Neural progenitor cell (in vitro differentiated cells): ENCODE measurements at regions not wholly inside any gene's neighbourhood (a gene's known extent, or its start where the extent isn't known, plus 50 kb on each side); places are given as distances from the start of the nearest gene placed in this dataset.

Experiments used
- DNase-seq: peaks from one replicate; pipeline ENCODE4 v3.0.0-alpha.2; 2016; ENCODE audit warnings: low spot score
- H2AFZ ChIP-seq: fragments of 200-600 bp; sonication (generic); replicated peaks from 2 replicates; pipeline ENCODE4 v1.6.1; 2016; ENCODE audit warnings: antibody characterized with exemption
- H3F3A ChIP-seq: fragments of 200-600 bp; sonication (generic); 2 replicates; pipeline ENCODE4 v1.6.1; 2016; ENCODE audit warnings: antibody characterized with exemption, low read depth
- H3K27ac ChIP-seq: fragments of 200-600 bp; sonication (generic); 2 replicates; pipeline ENCODE4 v1.5.1; 2016; ENCODE audit warnings: mild to moderate bottlenecking
- H3K27me3 ChIP-seq: fragments of 200-600 bp; sonication (generic); 2 replicates; pipeline ENCODE4 v1.6.1; 2016; ENCODE audit warnings: mild to moderate bottlenecking, moderate library complexity
- H3K36me3 ChIP-seq: fragments of 200-600 bp; sonication (generic); 2 replicates; pipeline ENCODE4 v1.5.1; 2016
- H3K4me1 ChIP-seq: fragments of 200-600 bp; sonication (generic); 2 replicates; pipeline ENCODE4 v1.6.1; 2016; ENCODE audit warnings: mixed run types
- H3K4me2 ChIP-seq: fragments of 200-600 bp; sonication (generic); 2 replicates; pipeline ENCODE4 v1.6.1; 2016
- H3K4me3 ChIP-seq: fragments of 200-600 bp; sonication (generic); 2 replicates; pipeline ENCODE4 v1.5.1; 2016
- H3K79me2 ChIP-seq: fragments of 200-600 bp; sonication (generic); 2 replicates; pipeline ENCODE4 v1.6.1; 2016; ENCODE audit warnings: low read depth
- H3K9ac ChIP-seq: fragments of 200-600 bp; sonication (generic); 2 replicates; pipeline ENCODE4 v1.6.1; 2016
- H3K9me3 ChIP-seq: fragments of 200-600 bp; sonication (generic); 2 replicates; pipeline ENCODE4 v1.5.1; 2016; ENCODE audit warnings: low read depth
- H4K20me1 ChIP-seq: fragments of 200-600 bp; sonication (generic); 2 replicates; pipeline ENCODE4 v1.6.1; 2016; ENCODE audit warnings: low read depth
- H3K27ac Mint-ChIP-seq: 3 replicates; pipeline ENCODE4 v1.8.0; 2021; ENCODE audit warnings: mixed read lengths
- H3K27me3 Mint-ChIP-seq: 2 replicates; pipeline ENCODE4 v1.8.0; 2022; ENCODE audit warnings: low read depth, mild to moderate bottlenecking, inconsistent platforms, moderate library complexity, mixed read lengths; ENCODE audit not compliant: insufficient read depth
- H3K36me3 Mint-ChIP-seq: 3 replicates; pipeline ENCODE4 v1.8.0; 2021; ENCODE audit warnings: mixed read lengths
- H3K4me1 Mint-ChIP-seq: 3 replicates; pipeline ENCODE4 v1.8.0; 2021; ENCODE audit warnings: mixed read lengths
- H3K4me3 Mint-ChIP-seq: 3 replicates; pipeline ENCODE4 v1.8.0; 2021; ENCODE audit warnings: mild to moderate bottlenecking, moderate library complexity, mixed read lengths
- H3K9me3 Mint-ChIP-seq: 3 replicates; pipeline ENCODE4 v1.8.0; 2020; ENCODE audit warnings: mixed read lengths
- CTCF ChIP-seq: fragments of 200-600 bp; sonication (generic); IDR thresholded peaks from 2 replicates; pipeline ENCODE4 v1.5.1; 2017; ENCODE audit warnings: antibody characterized with exemption, mild to moderate bottlenecking
- EZH2 ChIP-seq: fragments of 200-600 bp; sonication (generic); IDR thresholded peaks from 2 replicates; pipeline ENCODE4 v1.6.1; 2017; ENCODE audit warnings: antibody characterized with exemption, mild to moderate bottlenecking, moderate library complexity
- EZH2phosphoT487 ChIP-seq: fragments of 200-600 bp; sonication (generic); IDR thresholded peaks from 2 replicates; pipeline ENCODE4 v1.6.1; 2017; ENCODE audit warnings: antibody characterized with exemption

- Mint-ChIP-seq H3K9me3 (no peaks in the 10 kb centered on the region), H3K36me3 (no peaks in the 10 kb centered on the region), H3K27ac (no peak overlapping the region), H3K4me3 (no peak overlapping the region), H3K4me1 (peaks cover 34% of the 10 kb centered on the region), H3K27me3 (no peaks in the 10 kb centered on the region)
- Histone ChIP-seq H3K4me1 (peaks cover 13% of the 10 kb centered on the region), H2AFZ (no peak overlapping the region), H3F3A (no peaks in the 10 kb centered on the region), H3K36me3 (no peaks in the 10 kb centered on the region), H3K4me2 (no peak overlapping the region), H3K79me2 (no peaks in the 10 kb centered on the region), H3K27me3 (no peaks in the 10 kb centered on the region), H3K27ac (no peak overlapping the region), H3K9me3 (no peaks in the 10 kb centered on the region), H3K4me3 (no peak overlapping the region), H4K20me1 (no peaks in the 10 kb centered on the region), H3K9ac (no peak overlapping the region)
- TF ChIP-seq CTCF: no peak
- TF ChIP-seq EZH2phosphoT487: no peak
- no peak for TF ChIP-seq EZH2
- DNase-seq: no peak
These were observed 396.2 kb downstream of the ZSWIM6 start for GRCh38 chr5:61728287-61728686.

DNA sequence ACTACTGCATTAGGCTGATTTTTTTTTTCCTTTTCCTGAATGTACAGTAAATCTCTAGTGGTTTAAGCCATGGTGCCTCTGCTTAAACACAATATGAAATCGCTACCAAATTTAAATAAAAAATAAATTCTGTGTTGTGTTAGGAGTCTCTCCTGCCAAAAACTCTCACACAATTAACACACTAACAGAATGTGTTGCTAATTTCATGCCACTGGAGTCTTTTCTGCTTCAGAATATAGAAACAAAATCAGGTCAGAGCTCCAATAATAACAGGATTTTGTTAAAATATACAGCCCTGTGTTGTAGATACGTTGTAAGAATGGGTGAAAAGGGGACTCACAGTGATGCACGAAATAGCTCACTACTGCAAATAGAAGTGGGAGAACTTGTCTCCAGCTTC, 398.8 kb downstream of the ZSWIM6 start:
- H3K4me3 Mint-ChIP-seq: no peak overlapping the region
- no peak overlapping the region for H3K4me3 ChIP-seq

GRCh38 chr5:61731267-61731945, 399.3 kb downstream of the ZSWIM6 start:
- Histone ChIP-seq H3K27me3 (no peaks in the 10 kb centered on the region), H3K4me1 (peaks cover 13% of the 10 kb centered on the region), H3K79me2 (no peaks in the 10 kb centered on the region), H3K9ac (no peak overlapping the region), H3K4me3 (no peak overlapping the region), H4K20me1 (no peaks in the 10 kb centered on the region), H3K36me3 (no peaks in the 10 kb centered on the region), H3K4me2 (no peak overlapping the region), H3K9me3 (no peaks in the 10 kb centered on the region), H3F3A (no peaks in the 10 kb centered on the region), H2AFZ (peak overlapping the region; percentile 2), H3K27ac (no peak overlapping the region)
- H3K4me1 Mint-ChIP-seq: peaks cover 53% of the 10 kb centered on the region
- peak overlapping the region; percentile 11 for H3K4me3 Mint-ChIP-seq
- no peaks in the 10 kb centered on the region for H3K36me3 Mint-ChIP-seq
- H3K27me3 Mint-ChIP-seq: peaks cover 2% of the 10 kb centered on the region
- TF ChIP-seq CTCF: no peak
- no peak for TF ChIP-seq EZH2phosphoT487
- no peak for TF ChIP-seq EZH2
- H3K9me3 Mint-ChIP-seq: no peaks in the 10 kb centered on the region
- peak overlapping the region; percentile 94 for H3K27ac Mint-ChIP-seq
- no peak for DNase-seq

More for the DNA sequence above, 398.8 kb downstream of the ZSWIM6 start:
- H3K36me3 Mint-ChIP-seq: no peaks in the 10 kb centered on the region
- Histone ChIP-seq H3F3A (no peaks in the 10 kb centered on the region), H2AFZ (peak overlapping the region; percentile 2), H3K9me3 (no peaks in the 10 kb centered on the region), H3K4me1 (peaks cover 13% of the 10 kb centered on the region), H3K36me3 (no peaks in the 10 kb centered on the region), H3K27ac (no peak overlapping the region), H4K20me1 (no peaks in the 10 kb centered on the region), H3K4me2 (no peak overlapping the region), H3K79me2 (no peaks in the 10 kb centered on the region), H3K9ac (no peak overlapping the region), H3K27me3 (no peaks in the 10 kb centered on the region)
- H3K27ac Mint-ChIP-seq: peak overlapping the region; percentile 94
- no peaks in the 10 kb centered on the region for H3K9me3 Mint-ChIP-seq
- H3K27me3 Mint-ChIP-seq: no peaks in the 10 kb centered on the region
- TF ChIP-seq EZH2: no peak
- TF ChIP-seq EZH2phosphoT487: no peak
- no peak for TF ChIP-seq CTCF
- H3K4me1 Mint-ChIP-seq: peaks cover 49% of the 10 kb centered on the region
- DNase-seq: no peak
